MM.1S (cell line): ENCODE measurements at regions not wholly inside any gene's neighbourhood (a gene's known extent, or its start where the extent isn't known, plus 50 kb on each side); places are given as distances from the start of the nearest gene placed in this dataset.

Experiments used
- EZH2phosphoT487 ChIP-seq: fragments of 300-600 bp; sonication (generic); IDR thresholded peaks from 2 replicates; pipeline ENCODE4 v1.6.1; 2018; ENCODE audit warnings: antibody characterized with exemption, low read length
- TF ChIP-seq, protein P1 (sequence below): fragments of 300-600 bp; sonication (generic); IDR thresholded peaks from 2 replicates; pipeline ENCODE4 v1.5.1; 2016; ENCODE audit warnings: antibody characterized with exemption, low read length, mixed read lengths

GRCh38 chr18:28826107-28826506 is 649.2 kb upstream of the CDH2 start:
- TF ChIP-seq, protein P1, sequence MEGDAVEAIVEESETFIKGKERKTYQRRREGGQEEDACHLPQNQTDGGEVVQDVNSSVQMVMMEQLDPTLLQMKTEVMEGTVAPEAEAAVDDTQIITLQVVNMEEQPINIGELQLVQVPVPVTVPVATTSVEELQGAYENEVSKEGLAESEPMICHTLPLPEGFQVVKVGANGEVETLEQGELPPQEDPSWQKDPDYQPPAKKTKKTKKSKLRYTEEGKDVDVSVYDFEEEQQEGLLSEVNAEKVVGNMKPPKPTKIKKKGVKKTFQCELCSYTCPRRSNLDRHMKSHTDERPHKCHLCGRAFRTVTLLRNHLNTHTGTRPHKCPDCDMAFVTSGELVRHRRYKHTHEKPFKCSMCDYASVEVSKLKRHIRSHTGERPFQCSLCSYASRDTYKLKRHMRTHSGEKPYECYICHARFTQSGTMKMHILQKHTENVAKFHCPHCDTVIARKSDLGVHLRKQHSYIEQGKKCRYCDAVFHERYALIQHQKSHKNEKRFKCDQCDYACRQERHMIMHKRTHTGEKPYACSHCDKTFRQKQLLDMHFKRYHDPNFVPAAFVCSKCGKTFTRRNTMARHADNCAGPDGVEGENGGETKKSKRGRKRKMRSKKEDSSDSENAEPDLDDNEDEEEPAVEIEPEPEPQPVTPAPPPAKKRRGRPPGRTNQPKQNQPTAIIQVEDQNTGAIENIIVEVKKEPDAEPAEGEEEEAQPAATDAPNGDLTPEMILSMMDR = no peak
- TF ChIP-seq EZH2phosphoT487 = no peak
